Mucosa of rectum (tissue), 2 donors: ENCODE measurements at regions not wholly inside any gene's neighbourhood (a gene's known extent, or its start where the extent isn't known, plus 50 kb on each side); places are given as distances from the start of the nearest gene placed in this dataset.

ENCODE experiments used
- H3K27ac ChIP-seq, 2 donors: one replicate each; pipeline ENCODE4 v1.7.0; 2013; ENCODE audit warnings: inconsistent platforms in 2 of 2, low read depth in 2 of 2, low read length in 2 of 2
- H3K27me3 ChIP-seq, 2 donors: one replicate each; pipeline ENCODE4 v1.7.0; 2013; ENCODE audit warnings: low read length in 2 of 2; ENCODE audit not compliant: control insufficient read depth in 2 of 2, insufficient read depth in 2 of 2
- H3K36me3 ChIP-seq, 2 donors: one replicate each; pipeline ENCODE4 v1.7.0; 2013; ENCODE audit warnings: low read length in 2 of 2; ENCODE audit not compliant: control insufficient read depth in 2 of 2, insufficient read depth in 2 of 2
- H3K4me1 ChIP-seq, 2 donors: one replicate each; pipeline ENCODE4 v1.7.0; 2013; ENCODE audit warnings: low read length in 2 of 2, mild to moderate bottlenecking in 1 of 2; ENCODE audit not compliant: control insufficient read depth in 2 of 2, insufficient read depth in 2 of 2
- H3K4me3 ChIP-seq, 2 donors: one replicate each; pipeline ENCODE4 v1.7.0; 2013; ENCODE audit warnings: low read length in 2 of 2
- H3K9ac ChIP-seq, 2 donors: one replicate each; pipeline ENCODE4 v1.7.0; 2013; ENCODE audit warnings: low read length in 2 of 2, low read depth in 1 of 2, mild to moderate bottlenecking in 1 of 2
- H3K9me3 ChIP-seq, 2 donors: one replicate each; pipeline ENCODE4 v1.7.0; 2013; ENCODE audit warnings: low read length in 2 of 2; ENCODE audit not compliant: control insufficient read depth in 2 of 2
- donor health status: healthy.
- donor health status: Normal muscosa, but diverticular disease.

GRCh38 chr4:129167640-129168260 lies 71.8 kb downstream of the C4orf33 start:
- H3K9ac ChIP-seq = no peak overlapping the region
- no peaks in the 10 kb centered on the region for H3K4me1 ChIP-seq
- H3K9me3 ChIP-seq = no peaks in the 10 kb centered on the region
- no peak overlapping the region for H3K27ac ChIP-seq
- H3K36me3 ChIP-seq = no peaks in the 10 kb centered on the region
- no peak overlapping the region for H3K4me3 ChIP-seq
- peaks cover 0 to 2% of the 10 kb centered on the region in 2 donors for H3K27me3 ChIP-seq

- Histone ChIP-seq H3K27ac (no peak overlapping the region), H3K9ac (no peak overlapping the region), H3K36me3 (no peaks in the 10 kb centered on the region), H3K9me3 (no peaks in the 10 kb centered on the region), H3K4me1 (no peaks in the 10 kb centered on the region), H3K4me3 (no peak overlapping the region), H3K27me3 (peaks cover 0 to 2% of the 10 kb centered on the region in 2 donors)
Observed at GRCh38 chr4:129172181-129172580, 76.2 kb downstream of the C4orf33 start.

DNA sequence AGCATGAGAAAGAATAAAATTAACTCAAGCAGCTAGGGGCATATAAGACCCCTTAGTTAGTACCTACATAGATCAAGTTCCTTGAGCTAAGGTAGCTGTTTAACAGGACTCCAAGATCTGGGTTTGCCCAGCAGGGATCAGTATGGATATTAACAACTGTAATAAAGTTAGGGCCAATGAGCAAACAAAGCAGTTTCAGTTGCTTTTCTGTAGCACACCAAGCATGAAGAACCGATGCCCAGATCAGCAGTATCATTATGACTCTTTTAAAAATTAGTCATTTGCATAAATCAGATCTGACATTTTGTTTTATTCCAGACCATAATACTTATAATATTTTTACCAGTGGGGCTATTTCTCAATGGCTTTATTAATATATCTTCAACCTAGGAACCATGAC lies 80.9 kb downstream of the C4orf33 start:
- Histone ChIP-seq H3K9ac (no peak overlapping the region), H3K9me3 (no peaks in the 10 kb centered on the region), H3K27me3 (no peaks in the 10 kb centered on the region), H3K4me1 (no peaks in the 10 kb centered on the region), H3K36me3 (no peaks in the 10 kb centered on the region), H3K4me3 (no peak overlapping the region), H3K27ac (no peak overlapping the region)

DNA sequence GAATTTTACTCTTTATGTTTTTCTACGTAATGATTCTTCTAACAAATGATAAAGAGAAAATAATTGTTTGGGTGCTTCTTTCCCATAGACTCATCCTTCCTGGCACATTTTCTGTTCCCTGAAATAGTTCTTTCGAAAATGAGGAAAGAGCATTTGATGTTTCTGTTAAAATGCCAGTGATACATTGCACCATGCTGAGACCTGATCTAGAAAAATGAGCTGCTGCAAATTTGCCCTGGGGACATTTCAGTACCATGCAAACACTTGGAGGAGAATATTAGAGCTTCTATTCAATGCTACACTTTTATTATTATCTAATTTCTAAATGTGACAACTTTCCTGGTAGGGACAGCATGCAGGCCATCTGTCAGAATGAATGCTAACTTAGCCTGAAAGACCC lies 83.3 kb downstream of the C4orf33 start:
- Histone ChIP-seq H3K4me3 (no peak overlapping the region), H3K9me3 (no peaks in the 10 kb centered on the region), H3K36me3 (no peaks in the 10 kb centered on the region), H3K9ac (no peak overlapping the region), H3K4me1 (no peaks in the 10 kb centered on the region), H3K27ac (no peak overlapping the region), H3K27me3 (no peaks in the 10 kb centered on the region)

GRCh38 chr4:129189630-129190029 lies 93.7 kb downstream of the C4orf33 start:
- no peak overlapping the region for H3K27ac ChIP-seq
- no peaks in the 10 kb centered on the region for H3K9me3 ChIP-seq
- H3K4me1 ChIP-seq = no peaks in the 10 kb centered on the region
- no peaks in the 10 kb centered on the region for H3K36me3 ChIP-seq
- H3K4me3 ChIP-seq = no peak overlapping the region
- no peaks in the 10 kb centered on the region for H3K27me3 ChIP-seq
- H3K9ac ChIP-seq = no peak overlapping the region

DNA sequence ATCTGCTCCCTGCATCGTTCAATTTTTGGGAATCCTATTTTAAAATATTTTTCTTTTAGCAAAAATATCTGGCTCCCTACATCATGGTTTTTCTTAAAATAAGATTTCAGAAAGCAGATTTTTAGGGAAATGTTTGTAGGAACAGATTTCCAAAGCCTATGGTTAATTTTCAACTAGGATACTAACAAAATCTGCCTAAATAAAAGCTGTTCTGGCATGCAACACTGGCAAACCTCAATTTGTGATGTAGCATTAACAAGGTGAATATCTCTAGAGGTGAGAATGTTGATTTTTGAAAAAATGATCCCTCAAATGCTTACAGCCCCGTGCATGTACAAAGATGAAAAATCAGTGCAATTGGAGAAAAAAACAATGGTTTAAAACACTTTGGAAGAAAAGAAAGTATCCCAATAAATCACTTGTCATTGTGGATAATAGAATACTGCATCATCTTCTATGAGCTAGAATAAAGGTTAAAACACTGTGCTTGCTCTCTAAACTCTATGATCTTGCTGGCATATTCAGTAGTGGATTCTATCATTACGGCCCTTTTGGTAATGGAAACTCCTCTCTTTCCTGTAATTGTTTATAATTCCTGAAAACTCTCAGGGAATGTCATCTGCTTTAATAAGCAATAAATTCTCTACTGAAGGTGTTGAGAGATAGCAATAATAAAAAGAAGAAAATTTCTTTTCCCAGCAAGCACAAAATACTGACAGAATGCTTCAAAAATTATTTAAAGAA lies 97.6 kb downstream of the C4orf33 start:
- no peak overlapping the region for H3K9ac ChIP-seq
- H3K9me3 ChIP-seq = no peaks in the 10 kb centered on the region
- no peak overlapping the region for H3K27ac ChIP-seq
- H3K36me3 ChIP-seq = no peaks in the 10 kb centered on the region
- H3K27me3 ChIP-seq = no peaks in the 10 kb centered on the region
- no peaks in the 10 kb centered on the region for H3K4me1 ChIP-seq
- no peak overlapping the region for H3K4me3 ChIP-seq

- no peaks in the 10 kb centered on the region for H3K4me1 ChIP-seq
- H3K9me3 ChIP-seq = no peaks in the 10 kb centered on the region
- H3K27ac ChIP-seq = no peak overlapping the region
- no peak overlapping the region for H3K9ac ChIP-seq
- H3K27me3 ChIP-seq = no peaks in the 10 kb centered on the region
- no peak overlapping the region for H3K4me3 ChIP-seq
- H3K36me3 ChIP-seq = no peaks in the 10 kb centered on the region
Observed at GRCh38 chr4:129208481-129208880, 112.5 kb downstream of the C4orf33 start.

DNA sequence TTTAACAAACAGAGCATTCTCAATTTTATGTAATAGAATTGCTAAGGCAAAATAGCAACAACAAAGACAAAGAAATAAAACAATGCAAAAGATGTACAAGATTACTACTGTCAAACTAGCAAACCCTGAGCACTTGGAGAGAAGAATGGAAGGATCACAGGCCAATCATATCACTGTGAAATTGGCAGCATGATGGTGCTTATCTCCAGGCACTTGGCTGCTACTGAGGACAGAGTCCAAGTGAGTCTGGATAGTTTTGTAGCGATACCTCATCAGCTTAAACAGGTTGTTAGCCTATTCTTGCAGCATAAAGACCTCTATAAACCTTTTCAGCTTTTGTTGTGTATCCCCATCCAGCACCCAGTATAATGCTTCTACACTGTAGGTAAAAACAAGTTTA lies 117.7 kb downstream of the C4orf33 start:
- Histone ChIP-seq H3K9me3 (no peaks in the 10 kb centered on the region), H3K27me3 (no peaks in the 10 kb centered on the region), H3K36me3 (no peaks in the 10 kb centered on the region), H3K4me3 (no peak overlapping the region), H3K27ac (no peak overlapping the region), H3K9ac (no peak overlapping the region), H3K4me1 (no peaks in the 10 kb centered on the region)

DNA sequence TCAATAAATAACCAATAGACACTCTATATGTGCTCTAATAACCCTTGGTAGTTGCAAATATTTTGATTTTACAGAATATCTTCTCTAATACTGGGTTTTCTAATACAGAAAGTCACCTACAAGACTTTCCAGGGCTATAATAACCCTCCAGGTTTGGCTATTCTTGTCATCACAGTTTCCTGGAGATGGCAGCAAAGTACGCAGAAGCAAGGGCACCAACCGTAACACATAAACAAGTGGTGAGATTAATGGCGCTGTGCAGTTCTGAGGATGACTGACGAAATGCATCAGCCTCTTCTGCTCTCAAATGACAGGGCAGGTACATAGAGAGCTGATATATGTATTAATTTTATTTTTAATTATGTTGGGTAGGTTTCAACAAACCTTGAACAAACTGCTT lies 122.4 kb downstream of the C4orf33 start:
- H3K4me1 ChIP-seq = no peaks in the 10 kb centered on the region
- H3K27ac ChIP-seq = no peak overlapping the region
- no peaks in the 10 kb centered on the region for H3K27me3 ChIP-seq
- no peak overlapping the region for H3K4me3 ChIP-seq
- no peak overlapping the region for H3K9ac ChIP-seq
- no peaks in the 10 kb centered on the region for H3K36me3 ChIP-seq
- H3K9me3 ChIP-seq = no peaks in the 10 kb centered on the region

DNA sequence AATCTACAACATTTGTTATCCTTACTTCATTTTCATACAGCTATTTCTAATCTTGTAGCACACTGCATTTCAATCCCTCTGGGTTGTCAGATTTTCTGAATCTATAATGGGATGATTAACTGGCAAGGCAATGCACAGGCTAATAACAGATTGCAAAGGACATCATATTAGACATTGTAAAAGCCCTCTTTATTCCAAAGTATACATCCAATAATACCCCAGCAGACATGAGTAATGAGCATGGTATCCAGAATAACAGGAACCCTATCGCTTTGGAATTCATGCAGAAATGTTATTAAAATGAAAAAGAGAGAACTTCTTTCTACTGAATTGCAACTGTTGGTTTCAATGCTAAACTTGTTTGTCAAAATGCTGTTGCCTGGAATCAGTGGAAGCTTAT lies 122.9 kb downstream of the C4orf33 start:
- H3K4me3 ChIP-seq = no peak overlapping the region
- no peaks in the 10 kb centered on the region for H3K4me1 ChIP-seq
- H3K9ac ChIP-seq = no peak overlapping the region
- H3K27ac ChIP-seq = no peak overlapping the region
- H3K36me3 ChIP-seq = no peaks in the 10 kb centered on the region
- no peaks in the 10 kb centered on the region for H3K27me3 ChIP-seq
- H3K9me3 ChIP-seq = no peaks in the 10 kb centered on the region
